GM19025 (cell line): ENCODE measurements at regions not wholly inside any gene's neighbourhood (a gene's known extent, or its start where the extent isn't known, plus 50 kb on each side); places are given as distances from the start of the nearest gene placed in this dataset.
A peak's percentile ranks its signal among the peaks of the same experiment; 100 is the strongest.

Source experiments
- ATAC-seq: cut with Tn5 transposase; IDR thresholded peaks from one replicate; pipeline ENCODE4 v1.9.1; 2021; ENCODE audit warnings: mild to moderate bottlenecking, low read depth, moderate library complexity; ENCODE audit not compliant: unreplicated experiment

DNA sequence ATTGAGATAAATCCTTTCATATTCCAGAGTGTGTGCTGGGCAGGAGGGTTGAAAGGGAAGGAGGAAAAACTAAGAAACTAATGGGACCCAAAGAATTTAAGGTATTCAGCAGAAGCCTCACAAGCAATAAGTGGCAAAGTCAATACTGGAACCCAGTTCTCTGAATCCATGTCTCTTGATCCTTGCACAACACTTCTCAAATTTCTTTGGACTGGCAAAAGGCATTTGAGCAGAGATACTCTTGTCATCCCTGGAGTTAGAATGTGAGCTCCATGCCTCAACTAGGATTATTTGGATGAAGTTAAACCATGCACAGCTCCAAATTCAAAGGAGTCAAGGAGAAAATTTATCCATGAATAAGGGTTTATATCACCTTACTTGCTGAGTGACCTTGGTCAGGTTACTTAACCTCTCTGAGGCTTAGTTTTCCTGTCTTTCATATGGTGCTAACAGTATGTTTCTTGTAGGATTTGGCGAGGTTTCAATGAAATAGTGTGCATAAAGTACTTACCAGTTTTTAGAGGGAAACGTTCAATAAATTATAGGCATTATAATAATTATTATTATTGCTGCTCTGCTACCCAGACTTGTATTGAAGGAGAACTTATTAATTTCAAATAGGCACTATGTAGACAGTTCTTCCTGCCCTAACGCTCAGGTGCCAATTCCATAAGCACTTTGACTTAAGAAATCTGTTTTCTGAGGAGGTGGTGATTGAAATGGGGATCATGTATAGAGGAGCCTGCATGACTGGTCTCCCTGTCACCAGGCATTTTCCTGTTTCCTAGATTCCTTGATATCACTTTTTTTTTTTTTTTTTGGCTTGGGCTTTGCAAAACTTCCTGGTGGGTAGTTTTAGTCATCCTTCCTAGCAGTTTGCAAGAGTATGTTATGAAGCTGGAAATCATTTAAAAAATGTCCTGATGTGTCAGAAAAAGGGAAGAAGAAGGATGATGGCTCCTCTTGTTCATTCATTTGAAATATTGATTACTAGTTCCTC is 125.0 kb upstream of the JUN start:
- no peak for ATAC-seq

DNA sequence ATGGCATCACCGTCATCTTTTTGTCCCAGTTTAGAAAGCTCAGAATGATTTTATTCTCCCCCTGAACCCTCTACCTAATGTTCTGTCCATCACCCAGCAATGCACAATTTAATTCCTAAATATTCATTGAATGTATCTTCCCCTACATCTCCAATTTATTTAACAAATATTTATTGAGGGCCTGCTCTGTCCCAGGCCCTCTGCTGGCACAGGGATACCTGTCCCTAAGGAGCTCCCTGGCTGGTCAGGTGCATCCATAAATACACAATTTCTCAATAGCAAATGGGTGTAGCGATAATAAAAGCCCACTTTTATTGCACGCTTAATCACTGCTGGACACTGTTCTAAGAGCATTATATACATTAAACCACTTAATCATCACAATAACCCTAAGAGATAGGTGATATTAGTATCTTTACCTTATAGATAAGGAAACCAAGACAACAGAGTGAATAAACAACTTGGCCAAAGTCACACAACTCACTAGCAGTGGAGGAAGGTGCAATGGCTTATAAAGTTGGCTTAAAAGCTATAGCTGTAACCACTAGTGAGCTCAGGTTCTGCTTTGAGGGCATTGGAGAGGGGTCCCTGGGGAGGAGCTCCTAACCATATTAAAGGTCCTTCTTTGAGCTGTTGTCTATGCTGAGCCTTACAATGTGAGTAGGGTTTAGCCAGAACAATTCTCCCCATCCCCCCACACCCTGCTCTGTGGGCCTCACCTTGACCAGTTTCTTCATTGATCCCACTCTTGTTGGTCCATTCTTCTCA is 126.3 kb upstream of the JUN start:
- ATAC-seq, result no peak

DNA sequence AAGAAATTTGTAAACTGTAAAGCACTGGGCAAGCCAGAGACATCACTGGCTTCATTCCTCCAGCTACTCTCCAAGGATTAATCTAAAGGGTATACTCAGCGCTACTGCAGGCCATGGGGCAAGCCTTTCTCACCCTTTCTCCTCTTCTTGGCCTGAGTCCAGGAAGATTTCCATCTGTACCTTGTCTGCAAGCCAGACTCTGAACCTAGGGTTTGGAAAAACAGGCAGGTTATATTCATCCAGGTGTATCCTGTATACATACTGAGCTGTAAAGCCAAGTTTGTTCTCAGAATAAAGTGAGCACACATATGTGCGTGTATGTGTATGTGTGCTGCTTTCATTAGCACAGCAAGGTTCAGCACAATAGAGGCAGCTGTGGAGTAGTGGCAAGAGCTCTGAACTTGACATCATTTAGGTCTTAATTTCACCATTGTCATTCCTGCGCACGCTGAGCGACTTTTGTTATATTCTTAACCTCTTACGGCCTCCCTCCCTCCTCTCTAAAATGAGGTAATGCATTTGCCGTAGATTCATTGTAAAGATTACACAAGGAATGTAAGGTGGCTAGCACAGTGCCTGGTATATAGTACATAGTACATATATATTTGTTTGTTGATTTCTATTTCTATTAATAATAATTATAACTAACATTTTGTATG is 128.1 kb upstream of the JUN start:
- ATAC-seq, result no peak

DNA sequence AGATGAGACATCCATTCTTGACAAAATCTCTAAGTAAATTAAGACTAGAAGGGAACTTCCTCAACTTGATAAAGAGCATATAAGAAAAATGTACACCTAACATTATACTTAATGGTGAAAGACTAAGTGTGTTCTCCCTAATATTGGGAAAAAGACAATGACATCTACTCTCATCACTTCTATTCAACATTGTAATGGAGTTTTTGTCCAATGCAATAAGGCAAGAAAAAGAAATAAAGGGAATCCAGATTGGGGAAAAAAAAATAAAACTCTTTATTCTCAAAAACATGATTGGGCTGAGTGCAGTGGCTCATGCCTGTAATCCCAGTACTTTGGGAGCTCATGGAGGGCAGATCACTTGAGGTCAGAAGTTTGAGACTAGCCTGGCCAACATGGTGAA is 131.1 kb upstream of the JUN start:
- ATAC-seq, result no peak

DNA sequence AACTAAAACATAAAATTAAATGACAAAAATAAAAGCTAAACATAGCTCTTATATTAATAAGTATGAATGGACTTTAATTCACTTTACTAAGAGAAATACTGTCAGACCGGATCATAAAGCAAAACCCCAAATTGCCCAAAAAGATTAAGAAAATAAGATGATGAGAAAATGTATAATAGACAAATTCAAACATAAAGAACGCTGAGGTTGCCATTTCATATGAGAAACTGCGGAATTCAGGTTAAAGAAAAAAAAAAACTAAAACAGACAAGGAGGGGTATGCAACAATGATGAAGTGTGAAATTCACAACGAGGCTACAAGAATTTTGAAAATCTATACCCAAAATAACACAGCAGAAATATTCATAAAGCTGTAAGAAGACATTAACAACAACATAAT is 133.6 kb upstream of the JUN start:
- no peak for ATAC-seq

DNA sequence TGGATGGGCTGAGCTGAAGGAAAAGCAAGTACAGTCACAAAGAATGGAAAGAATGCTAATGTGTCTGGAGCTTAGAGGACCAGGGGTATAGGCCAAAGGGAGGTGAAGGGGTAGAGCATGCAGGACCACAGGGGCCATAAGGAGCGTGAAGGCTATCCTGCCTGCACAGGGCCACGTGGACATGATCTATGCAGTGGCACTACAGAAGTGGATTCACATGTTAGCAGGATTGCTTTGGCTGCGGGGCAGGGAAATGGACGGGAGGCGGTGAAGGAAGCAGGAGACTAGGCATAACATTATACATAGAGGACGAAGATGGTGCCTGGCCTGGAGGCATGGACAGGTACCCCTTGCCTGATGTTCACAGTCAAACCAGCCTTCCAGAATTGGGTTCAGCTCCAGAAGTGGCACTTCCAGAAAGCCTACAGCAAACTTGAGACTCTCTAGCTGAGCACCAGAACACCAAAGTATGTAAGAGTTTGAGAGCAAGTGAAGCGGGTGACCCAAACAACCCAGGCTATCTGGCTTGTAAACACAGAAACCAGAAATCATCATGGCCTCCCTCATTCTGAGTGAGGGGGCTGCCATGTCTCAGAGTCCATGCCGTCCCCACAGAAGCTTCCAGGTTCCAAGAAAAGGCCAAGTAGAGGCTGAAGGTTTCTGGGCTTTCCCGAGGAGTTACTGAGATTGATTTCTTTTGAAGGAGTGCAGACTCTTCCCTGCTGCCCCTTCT is 135.5 kb upstream of the JUN start:
- no peak for ATAC-seq

DNA sequence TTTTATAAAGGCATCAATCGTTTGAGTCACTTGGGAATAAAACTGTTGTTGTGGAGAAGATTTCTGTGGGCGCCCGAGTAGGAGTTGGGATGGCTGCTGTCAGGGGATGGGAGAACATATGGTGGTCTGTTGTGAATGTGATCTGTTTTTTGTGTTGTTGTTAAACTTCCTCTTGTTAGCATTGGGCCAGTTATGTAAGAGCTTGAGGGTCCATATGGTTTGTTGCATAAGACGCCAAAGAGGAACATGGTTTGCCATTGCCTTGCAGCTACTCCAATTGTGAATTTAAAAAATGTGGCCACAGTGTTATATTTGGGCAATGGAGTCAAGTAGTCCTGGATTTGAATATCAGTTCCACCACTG is 136.1 kb upstream of the JUN start:
- no peak for ATAC-seq

DNA sequence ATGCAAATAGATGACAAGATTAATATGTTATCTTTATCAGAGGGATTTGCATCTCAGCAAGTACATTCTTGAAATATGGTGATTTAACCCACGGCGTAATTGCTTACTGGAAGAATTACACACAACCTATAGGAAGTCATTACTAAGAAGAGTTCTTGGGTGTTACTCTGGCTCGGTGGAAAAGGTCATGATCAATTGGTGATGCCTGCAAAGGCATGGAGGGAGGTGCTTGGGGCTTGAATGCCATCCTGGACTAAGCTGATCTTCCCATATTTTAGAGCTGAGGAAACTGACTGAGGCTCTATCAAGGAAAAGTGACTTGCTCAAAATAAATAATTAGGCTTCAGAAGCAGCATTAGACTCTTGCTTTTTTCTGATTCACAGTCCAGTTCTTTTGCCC is 137.5 kb upstream of the JUN start:
- ATAC-seq, result no peak

DNA sequence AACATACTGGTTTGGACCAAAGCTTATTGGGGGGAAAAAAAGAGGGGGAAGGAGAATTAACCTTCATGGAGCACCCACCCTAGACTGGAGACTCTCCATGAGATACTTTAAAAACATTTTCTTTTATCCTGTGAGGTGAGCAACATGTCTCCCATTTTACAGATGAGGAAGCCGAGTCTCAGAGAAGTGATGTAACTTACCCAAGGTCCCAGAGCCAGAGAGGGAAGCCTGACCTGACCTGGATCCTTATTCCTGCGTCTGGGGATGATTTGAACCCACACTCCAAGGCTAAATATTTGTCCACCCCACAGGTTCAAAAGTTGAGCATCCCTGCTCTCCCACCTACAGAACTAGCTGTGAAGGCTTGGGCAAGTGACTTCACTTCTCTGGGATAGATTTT is 137.9 kb upstream of the JUN start:
- no peak for ATAC-seq

DNA sequence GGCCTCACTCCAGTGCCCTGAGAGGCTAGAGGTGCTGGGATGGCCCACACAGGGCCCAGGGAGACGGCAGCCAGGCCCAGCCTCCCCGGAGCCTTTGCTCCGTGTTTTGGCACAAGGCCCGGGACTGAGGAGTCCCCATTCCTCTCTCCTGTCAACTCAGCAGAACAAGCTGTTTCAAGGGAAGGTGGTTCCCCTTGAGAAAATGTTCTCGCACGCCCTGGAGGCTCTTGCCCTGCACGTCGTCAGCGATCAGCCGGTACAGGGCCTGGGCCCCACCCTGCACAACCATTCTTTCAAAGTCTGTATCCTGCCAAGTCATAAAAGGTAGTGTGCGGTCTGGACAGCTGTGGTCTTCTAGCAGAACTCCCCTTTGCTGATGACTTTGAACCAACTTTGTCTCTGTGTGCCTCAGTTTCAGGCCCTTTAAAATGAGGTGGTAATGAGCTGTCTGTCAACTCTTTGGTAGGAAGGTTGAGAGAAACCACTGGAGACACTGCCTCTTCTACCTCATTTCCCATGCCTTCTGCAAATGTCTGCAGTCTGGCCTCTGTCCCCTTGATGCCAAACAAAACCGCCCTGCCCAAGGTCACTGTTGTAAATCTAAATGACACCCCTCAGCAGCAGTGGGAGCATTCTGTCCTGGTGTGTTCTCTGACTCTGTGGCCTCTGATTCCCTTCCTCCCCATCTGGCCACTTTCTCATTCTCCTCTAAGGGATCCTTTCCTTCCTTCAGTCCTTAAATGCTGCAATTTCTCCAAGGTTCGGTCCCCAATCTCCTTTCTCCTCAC is 138.6 kb upstream of the JUN start:
- peak; percentile 96 for ATAC-seq

DNA sequence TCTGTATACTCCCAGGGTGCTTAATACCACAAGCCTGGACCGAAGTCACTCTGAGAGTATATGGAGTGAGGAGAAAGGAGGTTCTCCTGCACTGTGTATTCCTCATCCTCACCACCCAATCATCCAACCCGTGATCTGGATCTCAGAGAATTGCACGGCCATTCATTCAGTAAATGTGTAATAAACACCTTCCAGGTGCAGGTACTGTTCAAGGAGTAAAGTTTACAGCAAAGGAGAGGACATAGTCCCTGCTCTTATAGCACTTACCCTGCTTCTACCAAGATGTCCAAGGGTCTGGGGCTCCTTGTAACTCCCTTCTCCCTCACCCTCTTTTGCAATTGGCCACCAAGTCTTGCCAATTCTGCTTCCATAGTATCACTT is 139.2 kb upstream of the JUN start:
- no peak for ATAC-seq

DNA sequence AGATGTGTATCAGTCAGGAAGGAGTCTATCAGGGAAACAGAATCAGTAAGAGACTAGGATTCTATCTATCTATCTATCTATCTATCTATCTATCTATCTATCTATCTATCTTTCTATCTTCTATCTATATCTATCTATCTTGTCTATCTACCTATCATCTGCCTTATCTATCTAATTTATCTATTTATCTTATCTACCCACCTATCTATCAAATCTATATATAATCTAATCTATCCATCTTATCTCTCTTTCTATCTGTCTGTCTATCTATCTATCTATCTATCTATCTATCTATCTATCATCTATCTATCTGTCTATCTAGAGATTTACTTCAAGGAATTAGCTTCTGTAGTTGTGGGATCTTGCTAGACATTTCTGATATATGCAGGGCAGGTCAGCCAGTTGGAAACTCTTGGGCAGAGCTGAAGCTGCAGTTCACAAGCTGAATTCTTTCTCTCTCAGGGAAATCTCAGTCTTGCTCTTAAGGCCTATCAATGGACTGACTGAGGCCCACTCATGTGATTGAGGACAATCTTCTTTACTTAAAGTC is 140.2 kb upstream of the JUN start:
- no peak for ATAC-seq

DNA sequence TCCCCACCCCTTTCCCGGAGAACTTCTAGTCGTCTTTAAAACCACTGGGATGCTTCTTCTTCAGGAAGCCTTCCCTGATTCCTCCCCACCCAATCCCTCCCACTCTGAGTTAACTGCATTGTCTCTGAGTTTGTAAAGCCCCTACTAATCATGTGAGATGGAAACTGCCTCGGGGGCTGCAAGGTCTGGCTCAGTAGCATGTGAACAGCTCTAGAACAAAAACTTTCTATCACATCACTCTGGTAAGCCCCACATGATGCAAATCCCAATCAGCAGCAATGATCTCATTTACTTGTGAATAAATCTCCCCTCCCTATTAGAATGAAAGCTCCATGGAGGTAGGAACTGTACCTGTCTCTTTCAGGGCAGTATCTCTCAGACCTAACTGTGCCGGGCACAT is 141.0 kb upstream of the JUN start:
- no peak for ATAC-seq

DNA sequence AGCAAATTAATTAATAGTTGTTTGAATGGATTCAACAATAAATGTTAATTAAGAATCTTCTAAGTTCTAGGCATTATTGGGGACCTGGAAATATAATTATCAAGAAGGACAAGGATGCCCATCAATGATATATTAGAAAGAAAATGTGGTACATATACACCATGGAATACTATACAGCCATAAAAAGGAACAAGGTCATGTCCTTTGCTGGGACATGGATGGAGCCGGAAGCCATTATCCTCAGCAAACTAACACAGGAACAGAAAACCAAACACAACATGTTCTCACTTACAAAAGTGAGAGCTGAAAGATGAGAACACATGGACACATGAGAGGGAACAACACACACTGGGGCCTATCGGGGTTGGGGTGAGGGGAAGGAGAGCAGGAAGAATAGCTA is 141.4 kb upstream of the JUN start:
- no peak for ATAC-seq

DNA sequence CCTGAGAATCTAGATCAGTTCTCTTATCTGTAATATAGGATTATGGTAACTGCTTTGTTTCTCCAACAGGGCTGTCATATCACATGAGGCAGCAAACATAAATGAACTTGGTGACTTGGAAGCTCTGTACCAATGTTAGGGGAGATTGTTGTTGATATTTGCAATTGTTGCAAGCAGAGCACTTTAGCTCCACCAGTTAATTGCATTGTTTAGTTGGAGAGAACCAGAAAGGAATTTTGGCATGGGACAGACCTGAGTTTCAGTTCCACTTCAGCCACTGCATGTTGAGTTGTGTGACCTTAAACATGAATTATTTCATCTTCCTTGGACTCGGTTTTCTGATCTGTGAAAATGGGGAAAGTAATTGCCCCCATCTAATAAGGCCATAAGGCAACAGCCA is 142.3 kb upstream of the JUN start:
- no peak for ATAC-seq

DNA sequence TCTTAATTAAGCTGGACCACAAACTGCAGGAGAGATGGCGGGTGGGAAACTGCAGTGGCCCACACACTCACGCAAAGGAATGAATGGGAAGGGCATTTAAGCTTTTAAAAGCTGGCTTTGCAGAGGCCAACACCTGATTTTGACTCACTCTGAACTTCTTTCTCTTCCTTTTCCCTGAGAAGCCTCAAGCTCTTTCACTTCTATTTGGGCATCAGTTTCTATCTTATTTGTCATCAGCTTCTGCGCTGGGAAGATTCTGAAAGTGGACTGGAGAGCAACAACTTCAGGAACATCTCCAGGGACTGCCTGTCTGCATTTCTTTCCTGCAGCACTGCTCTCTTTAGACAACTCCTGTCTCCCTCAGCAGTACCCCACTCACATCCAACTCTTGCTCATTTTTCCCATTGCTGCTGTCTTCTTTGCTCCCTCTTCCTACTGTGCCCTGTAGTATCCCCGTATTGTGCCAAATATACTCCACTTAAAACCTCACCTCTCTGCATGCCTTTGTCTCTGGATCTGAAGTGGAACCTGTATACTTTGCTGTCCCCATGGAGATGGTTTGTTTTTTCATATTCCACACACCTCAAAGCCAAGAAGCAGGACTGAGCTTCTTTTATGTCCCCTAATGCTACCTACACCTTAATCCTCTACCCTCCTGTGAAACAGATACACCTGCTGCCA is 143.3 kb upstream of the JUN start:
- ATAC-seq, result no peak

DNA sequence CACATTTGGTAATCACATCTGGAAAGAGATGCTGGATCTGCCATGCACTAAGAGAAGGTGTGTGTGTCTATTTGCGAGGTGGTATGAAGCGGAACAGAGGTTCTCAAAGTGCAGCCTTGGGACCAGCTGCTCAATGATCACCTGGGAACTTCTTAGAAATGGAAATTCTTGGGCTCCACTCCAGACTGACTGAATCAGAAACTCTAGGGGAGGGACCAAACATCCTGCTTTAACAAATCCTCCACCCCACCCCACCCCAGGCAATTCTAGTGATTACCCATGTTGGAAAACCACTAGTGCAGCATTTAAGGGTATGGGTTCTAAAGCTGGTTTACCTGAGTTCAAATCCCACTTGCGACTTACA is 143.9 kb upstream of the JUN start:
- no peak for ATAC-seq

DNA sequence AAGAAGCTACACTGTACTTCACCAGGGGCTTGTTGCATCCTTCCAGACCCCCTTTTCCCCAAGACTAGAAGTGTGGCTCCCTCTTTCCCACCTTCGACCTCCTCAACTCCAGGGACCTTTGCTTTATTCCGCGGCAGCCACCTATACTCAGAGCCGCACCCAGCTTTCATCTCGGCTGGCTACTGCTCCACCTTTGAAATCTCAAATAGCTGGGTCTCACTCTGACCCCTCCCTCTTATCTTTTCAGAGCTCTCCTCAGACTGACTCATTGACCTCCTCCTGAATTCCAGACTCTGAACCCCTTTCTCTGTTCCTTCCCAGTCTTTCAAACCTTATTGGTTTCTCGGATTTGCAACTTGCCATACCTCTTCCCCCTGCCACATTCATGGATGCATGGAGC is 144.7 kb upstream of the JUN start:
- ATAC-seq, result no peak

DNA sequence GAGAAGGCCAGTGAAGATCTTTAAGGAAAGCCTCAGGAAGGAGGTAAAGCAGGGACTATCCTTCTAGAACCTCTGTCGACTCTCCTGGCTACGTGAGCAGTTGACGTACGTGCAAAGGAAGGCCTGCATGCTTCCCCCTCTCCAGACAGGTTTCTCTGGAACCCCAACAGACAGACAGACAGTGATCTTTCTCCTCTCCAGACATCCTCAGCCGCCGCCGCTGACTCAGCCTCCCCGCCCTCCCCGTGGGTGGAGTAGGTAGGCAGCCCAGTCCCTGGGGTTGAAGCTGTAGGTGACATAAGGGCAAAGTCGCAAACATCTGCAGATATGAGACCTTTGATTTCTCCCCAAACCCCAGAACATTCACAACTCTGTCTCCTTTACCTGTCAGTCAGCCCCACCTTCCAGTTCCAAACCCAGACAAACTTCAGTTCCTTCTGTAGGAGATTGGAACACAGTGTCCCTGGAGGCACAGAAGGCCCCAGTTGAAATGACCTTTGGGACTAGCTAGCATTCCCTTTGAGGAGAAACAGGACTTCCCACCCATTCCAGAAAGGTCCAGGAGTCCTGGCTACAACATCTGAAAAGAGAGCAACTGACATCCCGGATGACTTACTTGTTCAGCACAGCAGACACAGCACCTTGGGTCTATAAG is 146.0 kb upstream of the JUN start:
- ATAC-seq, result no peak
